ENCODE measurements at regions not wholly inside any gene's neighbourhood (a gene's known extent, or its start where the extent isn't known, plus 50 kb on each side); places are given as distances from the start of the nearest gene placed in this dataset.

DNA sequence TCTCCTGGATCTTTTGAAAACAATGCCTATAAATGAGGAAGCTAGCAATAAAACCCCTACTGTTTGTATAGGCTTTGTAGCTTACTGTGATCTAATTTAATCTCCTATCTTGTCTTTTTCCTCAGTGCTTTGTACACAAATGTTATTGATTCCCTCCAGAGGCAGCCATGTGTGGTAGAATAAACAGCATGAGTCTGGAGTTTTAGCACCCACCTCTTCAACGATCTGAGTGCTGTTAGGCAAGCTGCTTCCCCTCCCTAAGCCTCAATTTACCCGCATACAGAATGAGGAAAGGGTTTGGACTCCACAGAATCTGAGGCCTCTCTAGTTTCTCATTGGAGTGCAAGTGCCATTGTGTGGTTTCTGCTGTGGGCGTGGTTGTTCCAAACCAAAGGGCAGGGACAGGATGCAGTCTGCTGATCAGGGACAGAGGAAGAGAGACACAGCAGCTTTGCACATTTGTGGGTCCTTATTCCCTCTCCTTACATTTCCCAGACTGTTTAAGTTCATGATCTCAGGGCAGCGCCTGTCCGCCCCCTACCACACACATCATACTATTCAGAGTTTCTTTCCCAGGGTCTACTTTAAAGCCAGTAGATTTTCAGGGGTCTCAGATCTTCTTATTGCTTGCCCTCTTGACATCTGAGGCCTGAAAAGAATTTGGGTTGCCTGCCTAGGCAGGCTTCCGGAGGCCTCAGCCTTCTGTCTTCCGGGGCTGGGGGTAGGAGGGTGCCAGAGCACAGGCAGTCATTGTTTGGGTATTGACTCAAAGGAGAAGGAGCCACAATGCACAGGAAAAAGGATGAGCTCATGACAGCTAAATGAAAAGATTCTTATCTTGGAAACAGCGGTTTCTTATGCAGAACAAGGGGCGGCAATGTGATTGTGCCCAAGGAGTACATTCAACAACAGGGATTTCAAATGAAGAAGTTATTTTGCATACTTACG, 114.9 kb upstream of the TEX13D start:
- TF ChIP-seq RARB (CRISPR knock-in tag; IDR thresholded peaks at IDR 0.05) (no peak), SNAI2 (CRISPR knock-in tag; IDR thresholded peaks at IDR 0.05) (no peak), ZFP3 (CRISPR knock-in tag; IDR thresholded peaks at IDR 0.05) (no peak), OSR1 (CRISPR knock-in tag; IDR thresholded peaks at IDR 0.05) (no peak), TCF4 (CRISPR knock-in tag; IDR thresholded peaks at IDR 0.05; ENCODE audit: borderline replicate concordance) (no peak), ZFP30 (CRISPR knock-in tag; IDR thresholded peaks at IDR 0.05) (no peak), ZC3H10 (CRISPR knock-in tag; IDR thresholded peaks at IDR 0.05) (no peak), ZNF565 (CRISPR knock-in tag; conservative IDR thresholded peaks at IDR 0.05; ENCODE audit: low read depth) (no peak), PPARA (CRISPR knock-in tag; IDR thresholded peaks at IDR 0.05; ENCODE audit: borderline replicate concordance) (no peak)
- ATAC-seq, result peak; percentile 71; the same call in 2 of the 3 replicates

- no peak for TF ChIP-seq ZFP30 (CRISPR knock-in tag; IDR thresholded peaks at IDR 0.05)
- no peak for TF ChIP-seq CREB5 (CRISPR knock-in tag; IDR thresholded peaks at IDR 0.05; ENCODE audit: low read depth)
- TF ChIP-seq ZNF8 (CRISPR knock-in tag; IDR thresholded peaks at IDR 0.05), result no peak
- no peak for TF ChIP-seq GLIS3 (CRISPR knock-in tag; IDR thresholded peaks at IDR 0.05)
- TF ChIP-seq BACH2 (CRISPR knock-in tag; IDR thresholded peaks at IDR 0.05; ENCODE audit: borderline replicate concordance), result no peak
- TF ChIP-seq ZNF70 (CRISPR knock-in tag; IDR thresholded peaks at IDR 0.05), result no peak
- no peak for TF ChIP-seq ISL1 (CRISPR knock-in tag; IDR thresholded peaks at IDR 0.05)
- TF ChIP-seq, protein P1, sequence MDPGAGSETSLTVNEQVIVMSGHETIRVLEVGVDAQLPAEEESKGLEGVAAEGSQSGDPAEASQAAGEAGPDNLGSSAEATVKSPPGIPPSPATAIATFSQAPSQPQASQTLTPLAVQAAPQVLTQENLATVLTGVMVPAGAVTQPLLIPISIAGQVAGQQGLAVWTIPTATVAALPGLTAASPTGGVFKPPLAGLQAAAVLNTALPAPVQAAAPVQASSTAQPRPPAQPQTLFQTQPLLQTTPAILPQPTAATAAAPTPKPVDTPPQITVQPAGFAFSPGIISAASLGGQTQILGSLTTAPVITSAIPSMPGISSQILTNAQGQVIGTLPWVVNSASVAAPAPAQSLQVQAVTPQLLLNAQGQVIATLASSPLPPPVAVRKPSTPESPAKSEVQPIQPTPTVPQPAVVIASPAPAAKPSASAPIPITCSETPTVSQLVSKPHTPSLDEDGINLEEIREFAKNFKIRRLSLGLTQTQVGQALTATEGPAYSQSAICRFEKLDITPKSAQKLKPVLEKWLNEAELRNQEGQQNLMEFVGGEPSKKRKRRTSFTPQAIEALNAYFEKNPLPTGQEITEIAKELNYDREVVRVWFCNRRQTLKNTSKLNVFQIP (CRISPR knock-in tag; IDR thresholded peaks at IDR 0.05; ENCODE audit: borderline replicate concordance, low read depth), result no peak
- ATAC-seq, result no peak
Measured at GRCh38 chrX:124223524-124223923, 108.9 kb upstream of the TEX13D start.

GRCh38 chrX:124224528-124224927, 107.9 kb upstream of the TEX13D start:
- TF ChIP-seq CSRNP3 (CRISPR knock-in tag; IDR thresholded peaks at IDR 0.05) (no peak), GLIS3 (CRISPR knock-in tag; IDR thresholded peaks at IDR 0.05) (no peak), SNAI2 (CRISPR knock-in tag; IDR thresholded peaks at IDR 0.05) (no peak), BACH2 (CRISPR knock-in tag; IDR thresholded peaks at IDR 0.05; ENCODE audit: borderline replicate concordance) (no peak), PPARA (CRISPR knock-in tag; IDR thresholded peaks at IDR 0.05; ENCODE audit: borderline replicate concordance) (no peak), ZNF565 (CRISPR knock-in tag; conservative IDR thresholded peaks at IDR 0.05; ENCODE audit: low read depth) (no peak), ISL1 (CRISPR knock-in tag; IDR thresholded peaks at IDR 0.05) (no peak), PATZ1 (CRISPR knock-in tag; IDR thresholded peaks at IDR 0.05; ENCODE audit: borderline replicate concordance) (no peak), ZNF70 (CRISPR knock-in tag; IDR thresholded peaks at IDR 0.05) (no peak), ZC3H10 (CRISPR knock-in tag; IDR thresholded peaks at IDR 0.05) (no peak), RARB (CRISPR knock-in tag; IDR thresholded peaks at IDR 0.05) (no peak), TOX (CRISPR knock-in tag; IDR thresholded peaks at IDR 0.05; ENCODE audit: borderline replicate concordance) (no peak), CSDC2 (CRISPR knock-in tag; IDR thresholded peaks at IDR 0.05) (no peak), OSR1 (CRISPR knock-in tag; IDR thresholded peaks at IDR 0.05) (no peak), ZNF8 (CRISPR knock-in tag; IDR thresholded peaks at IDR 0.05) (no peak), ARNTL (CRISPR knock-in tag; IDR thresholded peaks at IDR 0.05; ENCODE audit: borderline replicate concordance, low read depth) (no peak), ZFP3 (CRISPR knock-in tag; IDR thresholded peaks at IDR 0.05) (no peak)
- TF ChIP-seq, protein P1 (CRISPR knock-in tag; IDR thresholded peaks at IDR 0.05; ENCODE audit: borderline replicate concordance, low read depth), result no peak
- ATAC-seq, result no peak
